ENCODE measurements at regions not wholly inside any gene's neighbourhood (a gene's known extent, or its start where the extent isn't known, plus 50 kb on each side); places are given as distances from the start of the nearest gene placed in this dataset.

DNA sequence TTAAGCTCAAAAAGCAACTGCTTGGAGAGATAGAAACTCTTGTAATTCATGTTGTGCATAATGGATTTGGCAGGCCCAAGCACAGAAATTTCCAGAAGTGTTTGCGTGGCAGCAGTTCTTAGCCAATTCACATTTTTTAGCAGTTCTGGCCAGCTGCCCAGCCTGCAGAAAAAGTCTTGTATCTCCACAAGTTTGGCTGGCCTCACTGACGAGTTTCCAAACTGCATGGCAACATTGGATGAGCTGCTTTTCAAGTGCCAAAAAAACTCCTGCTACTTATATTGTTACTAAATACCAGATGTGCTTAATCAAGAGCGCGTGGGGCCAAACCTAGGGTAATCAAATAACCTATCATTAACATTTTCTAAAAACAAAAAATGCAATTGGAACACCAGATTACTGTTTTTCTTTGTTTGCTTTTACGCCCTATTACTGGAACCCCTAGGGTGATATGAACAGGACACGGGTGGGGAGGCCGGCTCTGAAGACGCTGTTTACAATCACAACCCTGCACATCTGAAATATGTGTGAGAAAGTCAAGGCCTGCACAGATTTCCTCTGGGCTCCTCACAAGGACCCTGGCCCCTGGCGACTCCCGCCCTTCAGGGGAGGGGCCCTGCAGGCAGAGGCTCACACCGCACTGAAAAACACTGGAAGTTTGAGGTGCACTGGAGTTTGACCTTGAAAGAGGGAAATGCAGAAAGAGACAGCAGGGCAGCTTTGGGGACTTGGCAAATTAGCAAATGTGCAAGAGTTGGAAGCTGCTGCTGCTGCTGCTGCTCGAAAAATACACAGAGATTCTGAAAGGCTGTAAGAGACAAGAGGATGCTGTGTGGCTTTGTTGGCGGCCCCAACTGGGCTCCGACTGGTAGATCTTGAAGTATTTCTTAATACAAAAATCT lies 55.2 kb upstream of the TARBP1 start:
- Histone ChIP-seq H3K56ac (replicated peaks; ENCODE audit: insufficient read length, low read depth, low read length) (no peak overlapping the region), H3K36me3 (ENCODE audit: control insufficient read depth in 2 of 4, insufficient read depth in 4 of 4, low read length in 3 of 4) (no peaks in the 10 kb centered on the region), H3K23ac (ENCODE audit: insufficient read length) (no peak overlapping the region), H2BK120ac (replicated peaks; ENCODE audit: low read depth, low read length) (no peak overlapping the region), H2BK5ac (ENCODE audit: low read depth, low read length) (no peak overlapping the region), H3K79me2 (ENCODE audit: control insufficient read depth in 1 of 2, insufficient read depth in 2 of 2, low read length in 2 of 2) (no peaks in the 10 kb centered on the region), H2BK12ac (ENCODE audit: low read depth, low read length) (no peak overlapping the region), H3K27me3 (replicated peaks in 1 of 4; ENCODE audit: control insufficient read depth in 3 of 4, extremely low read depth in 1 of 4, insufficient read depth in 3 of 4, low read length in 3 of 4) (no peaks in the 10 kb centered on the region), H4K20me1 (replicated peaks in 1 of 2; ENCODE audit: control insufficient read depth in 1 of 2, insufficient read depth in 2 of 2, low read length in 2 of 2) (no peaks in the 10 kb centered on the region), H4K5ac (ENCODE audit: insufficient read length, low read depth, low read length) (no peak overlapping the region), H3K4ac (replicated peaks; ENCODE audit: insufficient read length, low read depth, low read length) (no peak overlapping the region), H3K27ac (ENCODE audit: low read depth, low read length) (no peak overlapping the region), H4K8ac (ENCODE audit: extremely low read depth, insufficient read depth, low read length) (no peak overlapping the region), H3K4me2 (ENCODE audit: insufficient read depth in 1 of 2, low read depth in 2 of 2, low read length in 2 of 2) (no peak overlapping the region), H3K4me3 (ENCODE audit: extremely low read depth in 1 of 4, insufficient read depth in 2 of 4, low read depth in 3 of 4, low read length in 4 of 4) (no peak overlapping the region), H3K14ac (ENCODE audit: insufficient read length) (no peak overlapping the region), H2BK20ac (ENCODE audit: low read length) (no peak overlapping the region), H3K9ac (replicated peaks in 1 of 4; ENCODE audit: extremely low read depth in 1 of 4, low read depth in 3 of 4, low read length in 3 of 4) (no peak overlapping the region), H3K18ac (ENCODE audit: extremely low read depth, low read length) (no peak overlapping the region), H2AK5ac (ENCODE audit: low read depth, low read length) (no peak overlapping the region), H4K91ac (replicated peaks; ENCODE audit: insufficient read length, low read length) (no peak overlapping the region), H3K79me1 (ENCODE audit: low read depth, low read length) (no peaks in the 10 kb centered on the region), H3K23me2 (ENCODE audit: low read depth, low read length) (peaks cover 2% of the 10 kb centered on the region; the same call in 1 of the 2 replicates), H2AFZ (ENCODE audit: low read length) (no peak overlapping the region), H2BK15ac (ENCODE audit: low read length) (no peak overlapping the region), H3K4me1 (replicated peaks in 1 of 4; ENCODE audit: control insufficient read depth in 3 of 4, insufficient read depth in 4 of 4, low read length in 3 of 4) (peaks cover 0 to 7% (median 5%) of the 10 kb centered on the region in 4 experiments; a peak in 6 of 7 replicates), H3K9me3 (ENCODE audit: insufficient read depth in 2 of 2, low read depth in 1 of 2, low read length in 1 of 2) (no peaks in the 10 kb centered on the region)
- POLR2A ChIA-PET (ENCODE audit: partially characterized antibody) = no interaction called here
- FAIRE-seq = no peak
- 89% methylated on average over 14 of the region's 14 CpGs; no CpG with 5 or more reads in 1 of the 2 experiments for WGBS, 2 experiments (ENCODE audit: extremely low coverage in 1 of 2, insufficient coverage in 1 of 2, insufficient read length in 1 of 2, insufficient replicate concordance in 2 of 2, low coverage in 1 of 2, low lambda C conversion rate in 2 of 2, missing lambda C conversion rate in 1 of 2)
- DNase-seq (ENCODE audit: low read depth in 1 of 2, low spot score in 2 of 2) = no peak
- TF ChIP-seq HDAC2 (IDR thresholded peaks at IDR 0.05; ENCODE audit: borderline replicate concordance in 1 of 2, low read depth in 2 of 2, low read length in 2 of 2) (no peak), TBP (IDR thresholded peaks at IDR 0.05; ENCODE audit: low read depth, low read length) (no peak), EP300 (IDR thresholded peaks at IDR 0.05; ENCODE audit: borderline replicate concordance in 1 of 2, low read depth in 2 of 2, low read length in 2 of 2) (no peak), RNF2 (IDR thresholded peaks at IDR 0.05; ENCODE audit: borderline replicate concordance, low read depth, low read length, missing control alignments, poor library complexity, severe bottlenecking) (no peak)
- CTCF ChIA-PET (ENCODE audit: partially characterized antibody) = interaction anchor here (1.0 kb wide), 1 partner anchor 19 kb away, joined by 3 read pairs; no protein-coding TSS in a partner anchor

Data from H1 (cell line).